Spinal cord (tissue), 9 donors: ENCODE measurements at regions not wholly inside any gene's neighbourhood (a gene's known extent, or its start where the extent isn't known, plus 50 kb on each side); places are given as distances from the start of the nearest gene placed in this dataset.

Experiments used
- DNase-seq, 6 donors: peaks; one replicate each; pipeline versions ENCODE4 v3.0.0 to v3.0.0-alpha.2; 2013 to 2015; ENCODE audit warnings: low spot score in 6 of 6, low read depth in 4 of 6
- H3K27ac ChIP-seq: one replicate; pipeline ENCODE4 v1.5.1; 2013; ENCODE audit warnings: low read depth, low read length, control low read depth
- H3K27me3 ChIP-seq: one replicate; pipeline ENCODE4 v1.6.1; 2013; ENCODE audit warnings: low read length; ENCODE audit not compliant: control insufficient read depth, insufficient read depth
- H3K36me3 ChIP-seq: one replicate; pipeline ENCODE4 v1.6.1; 2013; ENCODE audit warnings: low read length; ENCODE audit not compliant: control insufficient read depth, insufficient read depth
- H3K4me1 ChIP-seq: one replicate; pipeline ENCODE4 v1.6.1; 2013; ENCODE audit warnings: low read length; ENCODE audit not compliant: control insufficient read depth, insufficient read depth
- H3K4me3 ChIP-seq: one replicate; pipeline ENCODE4 v1.5.1; 2013; ENCODE audit warnings: low read depth, low read length, control low read depth
- H3K9me3 ChIP-seq: one replicate; pipeline ENCODE4 v1.6.1; 2013; ENCODE audit warnings: low read length; ENCODE audit not compliant: control insufficient read depth, insufficient read depth
- WGBS: methylation state at CpG from one replicate; pipeline ENCODE4 v1.1.5; 2013; ENCODE audit warnings: missing lambda C conversion rate; ENCODE audit not compliant: insufficient coverage; 5-methylcytosine and 5-hydroxymethylcytosine counted together
- donor health status: healthy.

DNA sequence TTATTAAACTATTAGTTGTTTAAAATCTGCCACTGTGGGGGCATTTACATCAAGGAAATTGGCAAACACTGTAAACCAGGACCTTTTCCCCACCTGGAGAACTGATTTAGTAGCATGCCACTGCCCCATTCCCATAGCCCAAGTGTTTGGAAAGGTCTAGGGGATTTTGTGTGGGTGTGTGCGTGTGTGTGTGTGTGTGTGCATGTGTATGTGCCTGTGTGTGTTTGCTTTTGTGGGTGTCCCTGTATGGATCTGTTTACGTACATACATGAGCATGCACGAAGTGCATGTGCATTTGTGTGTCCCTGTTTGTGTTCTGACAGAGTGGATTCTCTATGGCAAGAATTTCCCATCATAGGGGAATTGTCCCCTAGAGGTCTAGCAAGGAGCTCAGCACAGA is 62.7 kb upstream of the LMO1 start:
- H3K9me3 ChIP-seq, result no peaks in the 10 kb centered on the region
- H3K4me3 ChIP-seq, result no peak overlapping the region
- H3K27ac ChIP-seq, result no peak overlapping the region
- 89% methylated on average over 3 of the region's 3 CpGs for WGBS
- H3K4me1 ChIP-seq, result peaks cover 22% of the 10 kb centered on the region
- H3K36me3 ChIP-seq, result no peaks in the 10 kb centered on the region
- DNase-seq, result no peak
- H3K27me3 ChIP-seq, result no peaks in the 10 kb centered on the region

DNA sequence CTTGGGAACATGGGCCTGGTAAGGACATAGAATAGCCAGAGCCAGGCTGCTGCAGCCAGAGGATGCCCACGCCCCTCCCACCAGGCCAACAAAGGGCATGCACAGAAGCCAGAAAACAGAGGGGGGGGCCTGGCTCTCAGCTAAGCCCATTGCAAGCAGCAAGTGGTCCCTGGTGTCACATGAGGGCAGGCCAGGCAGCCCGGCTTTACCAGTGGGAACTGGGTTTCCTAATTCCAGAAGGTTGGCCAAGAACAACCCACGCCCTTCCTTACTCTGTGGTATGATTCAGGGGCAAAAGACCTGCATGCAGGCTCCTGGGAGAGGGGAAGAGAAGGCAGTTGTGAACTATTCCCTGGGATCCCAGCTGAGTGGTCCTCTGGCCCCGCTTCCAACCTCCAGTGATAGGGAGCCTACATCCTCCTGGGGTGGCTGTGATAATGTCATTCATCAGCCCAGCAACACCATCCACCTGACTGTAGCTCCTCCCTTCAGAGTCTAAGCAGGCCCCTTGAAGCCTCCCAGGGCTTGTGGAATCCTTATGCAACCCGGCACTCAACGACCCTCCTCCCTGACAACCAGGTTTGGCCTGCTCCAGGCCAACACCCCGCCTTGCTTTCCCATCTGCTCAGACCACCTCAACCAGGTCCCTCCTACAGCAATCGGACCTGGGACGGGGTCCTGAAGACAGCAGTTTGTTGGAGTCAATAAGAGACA is 62.1 kb upstream of the LMO1 start:
- 65% methylated on average over 6 of the region's 9 CpGs for WGBS
- H3K27me3 ChIP-seq, result no peaks in the 10 kb centered on the region
- no peaks in the 10 kb centered on the region for H3K36me3 ChIP-seq
- H3K27ac ChIP-seq, result no peak overlapping the region
- H3K4me3 ChIP-seq, result no peak overlapping the region
- DNase-seq, result no peak
- peaks cover 22% of the 10 kb centered on the region for H3K4me1 ChIP-seq
- H3K9me3 ChIP-seq, result no peaks in the 10 kb centered on the region

DNA sequence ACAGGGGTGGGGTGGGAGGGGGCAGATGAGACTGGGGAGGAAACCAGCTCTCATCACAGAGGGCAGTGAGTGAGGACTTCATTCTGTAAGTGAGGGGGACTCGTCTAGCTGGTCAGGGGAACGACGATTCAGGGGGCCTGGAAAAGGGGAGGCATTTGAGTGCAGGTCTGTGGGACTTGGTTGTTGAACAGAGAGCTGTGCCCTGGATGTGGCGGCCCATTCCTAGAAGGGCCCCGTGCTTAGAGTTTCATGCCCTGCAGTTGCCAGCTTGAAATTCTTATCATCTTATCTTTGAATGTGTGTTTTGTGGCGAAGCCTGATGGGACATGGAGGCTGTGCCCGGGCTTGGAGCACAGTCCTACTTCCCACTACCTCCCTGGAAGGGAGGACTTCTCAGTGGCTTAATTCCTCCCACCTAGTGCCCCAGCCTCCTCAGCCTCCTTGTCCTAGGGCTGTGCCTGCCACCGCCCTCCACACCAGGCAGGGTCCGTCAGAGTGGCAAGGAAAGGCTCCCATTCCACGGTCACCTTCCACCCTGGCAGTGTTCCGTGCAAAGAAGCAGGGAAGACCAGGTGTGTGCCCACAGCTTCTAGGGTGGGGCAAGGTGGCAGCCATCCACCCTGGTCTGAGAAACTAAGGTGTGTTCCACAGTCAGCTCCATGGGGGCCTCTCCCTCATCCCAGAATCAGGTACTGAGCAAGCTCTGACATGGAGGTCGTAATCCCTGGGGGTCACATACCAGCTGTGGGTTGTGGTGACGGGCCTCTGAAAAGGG is 59.7 kb upstream of the LMO1 start:
- Histone ChIP-seq H3K27me3 (no peaks in the 10 kb centered on the region), H3K36me3 (no peaks in the 10 kb centered on the region), H3K9me3 (no peaks in the 10 kb centered on the region), H3K4me3 (no peak overlapping the region), H3K4me1 (no peaks in the 10 kb centered on the region), H3K27ac (no peak overlapping the region)
- no peak for DNase-seq
- WGBS, result 90% methylated on average over 12 of the region's 13 CpGs

DNA sequence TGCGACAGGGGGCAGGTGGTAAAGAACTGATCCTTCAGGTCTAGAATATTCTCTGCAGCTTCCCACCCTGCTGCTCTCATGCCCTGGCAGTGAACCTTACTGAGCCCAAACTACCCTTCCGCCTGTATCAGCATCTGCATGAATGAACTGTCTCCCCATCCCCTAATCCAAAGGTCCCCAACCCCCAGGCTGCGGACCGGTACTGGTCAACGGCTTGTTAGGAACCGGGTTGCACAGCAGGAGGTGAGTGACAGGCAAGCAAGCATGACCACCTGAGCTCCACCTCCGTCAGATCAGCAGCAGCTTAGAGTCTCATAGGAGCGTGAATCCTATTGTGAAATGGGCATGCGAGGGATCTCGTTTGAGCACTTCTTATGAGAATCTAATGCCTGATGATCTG is 58.2 kb upstream of the LMO1 start:
- no peaks in the 10 kb centered on the region for H3K36me3 ChIP-seq
- H3K4me3 ChIP-seq, result no peak overlapping the region
- H3K27me3 ChIP-seq, result no peaks in the 10 kb centered on the region
- no peaks in the 10 kb centered on the region for H3K9me3 ChIP-seq
- 97% methylated on average over 6 of the region's 10 CpGs for WGBS
- DNase-seq, result no peak
- no peak overlapping the region for H3K27ac ChIP-seq
- H3K4me1 ChIP-seq, result no peaks in the 10 kb centered on the region

DNA sequence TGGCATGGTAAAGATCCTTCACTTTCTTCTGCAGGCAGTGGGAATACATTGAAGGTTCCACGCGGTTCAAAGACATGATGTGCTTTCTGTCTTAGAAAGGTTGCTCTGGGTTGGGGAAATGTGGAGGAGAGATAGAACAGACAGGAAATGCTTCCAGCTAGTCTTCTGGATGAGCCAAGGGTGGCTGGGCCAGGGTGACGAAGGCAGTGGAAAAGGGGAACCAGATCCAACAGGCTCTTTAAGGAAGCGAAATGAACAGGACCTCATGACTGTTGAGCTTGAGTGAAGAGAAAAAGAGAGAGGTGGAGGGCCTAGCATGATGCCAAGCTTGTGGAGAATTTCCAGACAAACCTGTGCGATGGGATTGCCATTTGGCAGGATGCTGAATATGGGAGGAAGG is 56.4 kb upstream of the LMO1 start:
- Histone ChIP-seq H3K36me3 (no peaks in the 10 kb centered on the region), H3K27ac (no peak overlapping the region), H3K27me3 (no peaks in the 10 kb centered on the region), H3K9me3 (no peaks in the 10 kb centered on the region), H3K4me1 (peaks cover 2% of the 10 kb centered on the region), H3K4me3 (no peak overlapping the region)
- WGBS, result 91% methylated on average over 5 of the region's 5 CpGs
- DNase-seq, result no peak

DNA sequence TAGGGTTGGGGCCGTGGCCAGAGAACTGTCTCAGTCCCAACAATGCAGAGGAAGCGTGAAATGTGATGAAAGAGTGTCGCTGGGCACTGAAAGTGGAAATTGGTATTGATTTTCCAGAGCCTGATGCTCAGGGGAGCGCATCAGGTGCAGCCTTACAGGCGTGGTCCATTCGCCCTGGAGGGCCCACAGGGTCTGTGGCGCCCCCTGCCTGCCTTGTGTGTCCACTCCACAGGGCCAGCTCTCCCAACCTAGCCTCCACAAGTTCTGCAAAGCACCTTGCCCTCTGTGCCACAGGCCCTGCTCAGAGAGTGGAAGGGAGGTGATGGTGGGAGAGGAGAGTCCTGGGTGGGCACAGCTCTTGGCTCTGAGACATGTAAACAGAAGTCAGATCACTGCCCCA is 54.9 kb upstream of the LMO1 start:
- H3K36me3 ChIP-seq, result no peaks in the 10 kb centered on the region
- no peak overlapping the region for H3K27ac ChIP-seq
- H3K27me3 ChIP-seq, result peaks cover under 1% of the 10 kb centered on the region
- no peak overlapping the region for H3K4me3 ChIP-seq
- H3K9me3 ChIP-seq, result no peaks in the 10 kb centered on the region
- peaks cover 8% of the 10 kb centered on the region for H3K4me1 ChIP-seq
- 54% methylated on average over 7 of the region's 7 CpGs for WGBS
- no peak for DNase-seq

DNA sequence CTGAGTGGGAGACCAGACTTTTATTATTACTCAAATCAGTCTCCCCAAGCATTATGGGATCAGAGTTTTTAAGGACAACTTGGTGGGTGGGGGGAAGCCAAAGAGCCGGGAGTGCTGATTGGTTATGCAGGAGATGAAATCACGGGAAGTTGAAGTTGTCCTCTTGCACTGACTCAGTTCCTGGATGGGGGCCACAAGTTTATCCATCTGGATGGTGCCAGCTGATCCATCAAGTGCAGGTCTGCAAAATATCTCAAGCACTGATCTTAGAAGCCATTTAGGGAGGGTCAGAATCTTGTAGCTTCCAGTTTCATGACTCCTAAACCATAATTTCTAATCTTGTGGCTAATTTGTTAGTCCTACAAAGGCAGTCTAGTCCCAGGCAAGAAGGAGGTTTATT is 53.5 kb upstream of the LMO1 start:
- Histone ChIP-seq H3K4me3 (no peak overlapping the region), H3K27ac (no peak overlapping the region), H3K9me3 (no peaks in the 10 kb centered on the region), H3K27me3 (peaks cover 3% of the 10 kb centered on the region), H3K4me1 (peaks cover 19% of the 10 kb centered on the region), H3K36me3 (no peaks in the 10 kb centered on the region)
- 80% methylated on average over 2 of the region's 2 CpGs for WGBS
- no peak for DNase-seq

DNA sequence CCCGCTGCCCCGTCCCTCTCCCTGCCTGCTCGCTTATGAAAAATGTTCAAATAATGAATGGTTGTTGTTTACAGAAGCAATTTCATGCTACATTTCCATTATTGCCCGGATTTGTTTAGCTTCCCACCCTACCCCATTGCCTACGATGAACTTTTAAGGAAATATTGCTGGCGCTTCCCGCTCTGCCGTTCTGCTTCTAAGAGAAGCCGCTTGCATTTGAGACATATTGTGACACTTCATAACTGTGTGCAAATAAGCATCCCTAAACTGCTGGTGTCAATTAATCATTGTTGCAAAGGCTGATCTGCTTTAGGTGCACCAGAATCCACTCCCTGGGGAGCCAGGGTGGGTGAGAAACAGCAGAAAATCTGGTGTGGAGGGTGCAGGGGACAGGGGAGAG is 52.3 kb upstream of the LMO1 start:
- Histone ChIP-seq H3K4me3 (no peak overlapping the region), H3K36me3 (no peaks in the 10 kb centered on the region), H3K27me3 (peaks cover 3% of the 10 kb centered on the region), H3K9me3 (no peaks in the 10 kb centered on the region), H3K4me1 (peaks cover 20% of the 10 kb centered on the region), H3K27ac (no peak overlapping the region)
- DNase-seq, result peak in 1 of 6 donors; percentile 69
- WGBS, result 64% methylated on average over 5 of the region's 9 CpGs

DNA sequence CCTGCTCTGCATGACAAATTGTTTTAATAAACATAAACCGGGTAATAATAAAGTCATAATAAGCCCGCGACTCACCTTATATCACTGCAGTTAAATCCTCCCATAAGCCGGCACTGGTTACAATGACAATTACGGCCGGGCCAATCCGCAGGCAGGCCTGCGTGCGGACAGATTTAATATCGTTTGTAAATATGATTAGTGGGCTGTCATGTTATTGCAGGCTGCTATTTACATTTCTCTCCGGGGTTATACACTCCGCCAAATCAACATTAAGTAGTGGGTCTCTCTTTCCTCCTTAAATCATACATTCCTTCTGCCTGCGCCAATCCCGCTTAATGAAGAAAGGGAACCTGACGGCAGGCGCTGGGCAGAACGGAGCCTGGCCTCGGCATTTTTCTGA is 51.8 kb upstream of the LMO1 start:
- H3K4me1 ChIP-seq, result peaks cover 24% of the 10 kb centered on the region
- H3K36me3 ChIP-seq, result no peaks in the 10 kb centered on the region
- no peak overlapping the region for H3K27ac ChIP-seq
- peak in 2 of 6 donors; percentile 33 to 94 for DNase-seq
- H3K27me3 ChIP-seq, result peaks cover 3% of the 10 kb centered on the region
- 63% methylated on average over 9 of the region's 18 CpGs for WGBS
- H3K9me3 ChIP-seq, result no peaks in the 10 kb centered on the region
- no peak overlapping the region for H3K4me3 ChIP-seq

DNA sequence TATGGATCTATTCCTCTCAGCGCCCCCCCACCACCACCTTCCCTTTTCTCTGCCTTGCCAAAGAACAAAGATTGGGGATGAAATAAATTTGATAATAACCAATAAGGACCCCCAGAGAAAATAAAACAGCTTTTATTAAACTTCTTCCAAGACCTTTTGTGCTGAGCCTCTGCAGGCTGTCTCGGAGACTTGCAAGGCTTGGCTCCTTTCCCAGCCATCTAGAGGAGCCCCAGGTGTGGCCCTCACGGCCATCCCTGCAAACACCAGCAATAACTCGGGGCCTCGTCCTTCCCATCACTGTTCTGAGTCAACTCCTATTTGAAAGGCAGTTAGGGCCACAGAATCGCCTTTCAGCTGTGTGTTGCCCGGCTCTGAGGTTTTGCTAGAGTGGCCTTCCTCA is 51.2 kb upstream of the LMO1 start:
- no peak overlapping the region for H3K4me3 ChIP-seq
- peak in 1 of 6 donors; percentile 72 for DNase-seq
- no peak overlapping the region for H3K27ac ChIP-seq
- H3K4me1 ChIP-seq, result peaks cover 24% of the 10 kb centered on the region
- no peaks in the 10 kb centered on the region for H3K9me3 ChIP-seq
- WGBS, result 63% methylated on average over 6 of the region's 7 CpGs
- H3K36me3 ChIP-seq, result no peaks in the 10 kb centered on the region
- H3K27me3 ChIP-seq, result peaks cover 3% of the 10 kb centered on the region
